K562 (cell line): ENCODE measurements at regions not wholly inside any gene's neighbourhood (a gene's known extent, or its start where the extent isn't known, plus 50 kb on each side); places are given as distances from the start of the nearest gene placed in this dataset.

ENCODE experiments used
- BRD4 ChIP-seq: fragments of 200-600 bp; sonication (generic); IDR thresholded peaks from 2 replicates; pipeline ENCODE4 v1.6.1; 2017; ENCODE audit warnings: inconsistent platforms
- BRF1 ChIP-seq: IDR thresholded peaks from 3 replicates; pipeline ENCODE4 v1.6.1; 2011; ENCODE audit warnings: borderline replicate concordance, mild to moderate bottlenecking; ENCODE audit not compliant: insufficient read length; ENCODE audit errors: extremely low read depth
- CEBPG ChIP-seq, 3 experiments: fragments of 200-800 bp in 1 of 3; sonication (Bioruptor generic) in 1 of 3; sonication (generic) in 1 of 3; formaldehyde crosslinking in 1 of 3; IDR thresholded peaks in 2 of 3; conservative IDR thresholded peaks in 1 of 3; 2 replicates each; pipeline versions ENCODE4 v1.6.1 to v1.8.0; 2016 to 2022; ENCODE audit warnings: missing compliant biosample characterization in 2 of 3, missing genetic modification characterization in 2 of 3, mild to moderate bottlenecking in 1 of 3, missing genetic modification reagents in 1 of 3
- FOXA3 ChIP-seq, 2 experiments: fragments of 450-650 bp in 1 of 2; sonication (generic) in 1 of 2; formaldehyde crosslinking; IDR thresholded peaks in 1 of 2; conservative IDR thresholded peaks in 1 of 2; 2 replicates each; pipeline versions ENCODE4 v1.4.0 to v1.8.0; 2020 to 2022; ENCODE audit warnings: mild to moderate bottlenecking in 2 of 2, missing genetic modification reagents in 1 of 2
- FUS ChIP-seq: fragments of 200-400 bp; formaldehyde crosslinking; optimal IDR thresholded peaks from 2 replicates; pipeline ENCODE3; 2017; ENCODE audit warnings: low read depth, low read length
- HBP1 ChIP-seq: fragments of 450-650 bp; formaldehyde crosslinking; IDR thresholded peaks from 2 replicates; pipeline ENCODE4 v1.4.0; 2022; ENCODE audit warnings: missing genetic modification characterization
- HOXB6 ChIP-seq: fragments of 250-450 bp; sonication (Bioruptor Pico); IDR thresholded peaks from 2 replicates; pipeline ENCODE4 v1.5.1; 2022; ENCODE audit warnings: mild to moderate bottlenecking, borderline replicate concordance
- IRF2 ChIP-seq: sonication (generic); formaldehyde crosslinking; IDR thresholded peaks from 2 replicates; pipeline ENCODE4 v1.8.1; 2022; ENCODE audit warnings: mild to moderate bottlenecking, missing genetic modification reagents
- KAT8 ChIP-seq: fragments of 450-650 bp; IDR thresholded peaks from 2 replicates; pipeline ENCODE4 v1.6.1; 2016; ENCODE audit warnings: low read depth, mild to moderate bottlenecking
- LEF1 ChIP-seq: fragments of 450-650 bp; IDR thresholded peaks from 2 replicates; pipeline ENCODE4 v1.6.1; 2016; ENCODE audit warnings: mild to moderate bottlenecking
- MYBL2 ChIP-seq, 2 experiments: fragments of 450-650 bp in 1 of 2; sonication (generic) in 1 of 2; formaldehyde crosslinking in 1 of 2; IDR thresholded peaks; 2 replicates each; pipeline versions ENCODE4 v1.6.1 to v1.8.1; 2017 to 2022; ENCODE audit warnings: borderline replicate concordance in 1 of 2, inconsistent platforms in 1 of 2, low read depth in 1 of 2, mild to moderate bottlenecking in 1 of 2, missing genetic modification reagents in 1 of 2, moderate library complexity in 1 of 2
- NFE2 ChIP-seq: IDR thresholded peaks from 2 replicates; pipeline ENCODE4 v1.6.1; 2014; ENCODE audit warnings: antibody characterized with exemption, low read depth
- NRF1 ChIP-seq, 2 experiments: fragments of 450-650 bp; IDR thresholded peaks in 1 of 2; conservative IDR thresholded peaks in 1 of 2; 2 replicates each; pipeline ENCODE4 v1.6.1; 2014; ENCODE audit warnings: mild to moderate bottlenecking in 2 of 2
- PREB ChIP-seq: sonication (generic); formaldehyde crosslinking; IDR thresholded peaks from 2 replicates; pipeline ENCODE4 v1.8.1; 2023; ENCODE audit warnings: mild to moderate bottlenecking, missing genetic modification reagents
- RBBP5 ChIP-seq: fragments of 200-600 bp; sonication (generic); IDR thresholded peaks from 2 replicates; pipeline ENCODE4 v1.6.1; 2012; ENCODE audit warnings: borderline replicate concordance, mild to moderate bottlenecking, low read length, control low read depth, inconsistent platforms; ENCODE audit not compliant: insufficient read depth, poor library complexity, severe bottlenecking
- SMARCA4 ChIP-seq: fragments of 450-650 bp; IDR thresholded peaks from 2 replicates; pipeline ENCODE4 v1.6.1; 2016
- SRSF3 ChIP-seq: fragments of 200-400 bp; formaldehyde crosslinking; IDR thresholded peaks from 2 replicates; pipeline ENCODE4 v1.6.1; 2016; ENCODE audit warnings: mild to moderate bottlenecking, low read length, moderate library complexity; ENCODE audit not compliant: insufficient read depth
- TAF15 ChIP-seq: fragments of 200-400 bp; formaldehyde crosslinking; IDR thresholded peaks from 2 replicates; pipeline ENCODE4 v1.6.1; 2017; ENCODE audit warnings: mild to moderate bottlenecking, low read depth, low read length, moderate library complexity
- ZBED1 ChIP-seq: IDR thresholded peaks from 2 replicates; pipeline ENCODE4 v1.6.1; 2014
- ZC3H11A ChIP-seq: IDR thresholded peaks from 2 replicates; pipeline ENCODE4 v1.6.1; 2012; ENCODE audit warnings: low read depth, low read length, improper control_type of control experiment
- ZKSCAN8 ChIP-seq: fragments of 200-800 bp; sonication (Bioruptor generic); IDR thresholded peaks from 2 replicates; pipeline ENCODE4 v1.6.1; 2016; ENCODE audit warnings: missing genetic modification characterization, missing compliant biosample characterization
- ZNF57 ChIP-seq: fragments of 450-650 bp; formaldehyde crosslinking; IDR thresholded peaks from 2 replicates; pipeline ENCODE4 v1.4.0; 2020; ENCODE audit warnings: mild to moderate bottlenecking, moderate library complexity
- ZNF695 ChIP-seq: fragments of 450-650 bp; formaldehyde crosslinking; IDR thresholded peaks from 2 replicates; pipeline ENCODE4 v1.4.0; 2020; ENCODE audit warnings: mild to moderate bottlenecking, moderate library complexity
- TF ChIP-seq, protein P1 (sequence below): sonication (generic); formaldehyde crosslinking; IDR thresholded peaks from 2 replicates; pipeline ENCODE4 v1.8.0; 2022; ENCODE audit warnings: mild to moderate bottlenecking, missing genetic modification reagents
- TF ChIP-seq, protein P2 (sequence below): fragments of 250-450 bp; sonication (Bioruptor Pico); IDR thresholded peaks from 2 replicates; pipeline ENCODE4 v1.4.0; 2020; ENCODE audit warnings: borderline replicate concordance

GRCh38 chr3:177338697-177339219, 141.5 kb upstream of the TBL1XR1 start (continued):
- TF ChIP-seq, protein P1, sequence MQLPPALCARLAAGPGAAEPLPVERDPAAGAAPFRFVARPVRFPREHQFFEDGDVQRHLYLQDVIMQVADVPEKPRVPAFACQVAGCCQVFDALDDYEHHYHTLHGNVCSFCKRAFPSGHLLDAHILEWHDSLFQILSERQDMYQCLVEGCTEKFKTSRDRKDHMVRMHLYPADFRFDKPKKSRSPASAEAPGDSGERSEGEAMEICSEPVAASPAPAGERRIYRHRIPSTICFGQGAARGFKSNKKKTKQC (CRISPR knock-in tag), result no peak
- TF ChIP-seq LEF1 (peak; percentile 86), IRF2 (CRISPR knock-in tag) (no peak), TAF15 (no peak), ZNF57 (CRISPR knock-in tag) (no peak), PREB (CRISPR knock-in tag) (no peak), ZC3H11A (no peak), ZBED1 (no peak), ZKSCAN8 (CRISPR knock-in tag) (no peak), BRF1 (no peak), SRSF3 (no peak), FUS (no peak), ZNF695 (CRISPR knock-in tag) (no peak), HBP1 (CRISPR knock-in tag) (no peak), SMARCA4 (peak; percentile 91), RBBP5 (peak; percentile 35), HOXB6 (CRISPR knock-in tag) (no peak), KAT8 (no peak), MYBL2 (IDR thresholded peaks at IDR 0.05; ENCODE audit: low read depth) (no peak), MYBL2 (CRISPR knock-in tag; IDR thresholded peaks at IDR 0.05; ENCODE audit: borderline replicate concordance) (no peak), FOXA3 (CRISPR knock-in tag; conservative IDR thresholded peaks at IDR 0.05 in 1 of 2, IDR thresholded peaks at IDR 0.05 in 1 of 2) (peak in 1 of 2 experiments; percentile 77; a peak in 2 of 4 replicates), NFE2 (peak; percentile 29), BRD4 (no peak), NRF1 (conservative IDR thresholded peaks at IDR 0.05 in 1 of 2, IDR thresholded peaks at IDR 0.05 in 1 of 2) (no peak), CEBPG (CRISPR knock-in tag; IDR thresholded peaks at IDR 0.05) (peak; percentile 85), CEBPG (tag; conservative IDR thresholded peaks at IDR 0.05 in 1 of 2, IDR thresholded peaks at IDR 0.05 in 1 of 2) (peak; percentile 94 to 96)
- TF ChIP-seq, protein P2, sequence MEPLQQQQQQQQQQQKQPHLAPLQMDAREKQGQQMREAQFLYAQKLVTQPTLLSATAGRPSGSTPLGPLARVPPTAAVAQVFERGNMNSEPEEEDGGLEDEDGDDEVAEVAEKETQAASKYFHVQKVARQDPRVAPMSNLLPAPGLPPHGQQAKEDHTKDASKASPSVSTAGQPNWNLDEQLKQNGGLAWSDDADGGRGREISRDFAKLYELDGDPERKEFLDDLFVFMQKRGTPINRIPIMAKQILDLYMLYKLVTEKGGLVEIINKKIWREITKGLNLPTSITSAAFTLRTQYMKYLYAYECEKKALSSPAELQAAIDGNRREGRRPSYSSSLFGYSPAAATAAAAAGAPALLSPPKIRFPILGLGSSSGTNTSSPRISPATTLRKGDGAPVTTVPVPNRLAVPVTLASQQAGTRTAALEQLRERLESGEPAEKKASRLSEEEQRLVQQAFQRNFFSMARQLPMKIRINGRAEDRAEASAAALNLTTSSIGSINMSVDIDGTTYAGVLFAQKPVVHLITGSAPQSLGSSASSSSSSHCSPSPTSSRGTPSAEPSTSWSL (CRISPR knock-in tag), result no peak
